Ureter (tissue), 1 donor: ENCODE measurements at regions not wholly inside any gene's neighbourhood (a gene's known extent, or its start where the extent isn't known, plus 50 kb on each side); places are given as distances from the start of the nearest gene placed in this dataset.

Experiments used
- DNase-seq: peaks from one replicate; pipeline ENCODE4 v3.0.0-alpha.2; 2020; ENCODE audit warnings: low spot score
- donor health status: DM: yes; HTN: yes; CAD: no.

- no peak for DNase-seq
Observed at GRCh38 chr2:120455390-120455789, 109.5 kb downstream of the INHBB start.

- DNase-seq, result no peak
Observed at GRCh38 chr2:120456867-120457266, 110.9 kb downstream of the INHBB start.

GRCh38 chr2:120460511-120460910, 114.6 kb downstream of the INHBB start:
- DNase-seq, result no peak

GRCh38 chr2:120461092-120461491, 115.2 kb downstream of the INHBB start:
- no peak for DNase-seq

- no peak for DNase-seq
Observed at GRCh38 chr2:120461546-120462537, 115.9 kb downstream of the INHBB start.

- no peak for DNase-seq
Observed at GRCh38 chr2:120463527-120463926, 117.6 kb downstream of the INHBB start.

GRCh38 chr2:120463996-120464395, 118.1 kb downstream of the INHBB start:
- DNase-seq, result no peak

- no peak for DNase-seq
Observed at GRCh38 chr2:120464448-120464931, 118.6 kb downstream of the INHBB start.

GRCh38 chr2:120465012-120465700, 119.2 kb downstream of the INHBB start:
- DNase-seq, result no peak

GRCh38 chr2:120465701-120465988, 119.7 kb downstream of the INHBB start:
- DNase-seq, result no peak

GRCh38 chr2:120465989-120466703, 120.2 kb downstream of the INHBB start:
- no peak for DNase-seq

GRCh38 chr2:120466704-120467054, 120.7 kb downstream of the INHBB start:
- no peak for DNase-seq

GRCh38 chr2:120468136-120468535, 122.2 kb downstream of the INHBB start:
- no peak for DNase-seq

GRCh38 chr2:120469426-120469825, 123.5 kb downstream of the INHBB start:
- DNase-seq, result no peak

GRCh38 chr2:120470041-120470965, 124.4 kb downstream of the INHBB start:
- DNase-seq, result peak; percentile 88

- DNase-seq, result no peak
Observed at GRCh38 chr2:120471166-120471565, 125.2 kb downstream of the INHBB start.

GRCh38 chr2:120472031-120472430, 126.1 kb downstream of the INHBB start:
- DNase-seq, result no peak

- no peak for DNase-seq
Observed at GRCh38 chr2:120472891-120473309, 127.0 kb downstream of the INHBB start.

GRCh38 chr2:120473522-120474271, 127.8 kb downstream of the INHBB start:
- no peak for DNase-seq

GRCh38 chr2:120474486-120474885, 128.6 kb downstream of the INHBB start:
- no peak for DNase-seq

- DNase-seq, result no peak
Observed at GRCh38 chr2:120476141-120476540, 130.2 kb downstream of the INHBB start.
